ENCODE measurements at regions not wholly inside any gene's neighbourhood (a gene's known extent, or its start where the extent isn't known, plus 50 kb on each side); places are given as distances from the start of the nearest gene placed in this dataset.

- DNase-seq (ENCODE audit: low spot score) = no peak
- no peak overlapping the region for H2AFZ ChIP-seq (ENCODE audit: low read length)
- H3K36me3 ChIP-seq (replicated peaks in 1 of 2; ENCODE audit: control insufficient read depth in 2 of 2, insufficient read depth in 2 of 2, low read length in 2 of 2) = no peaks in the 10 kb centered on the region
- no peak overlapping the region for H3K9ac ChIP-seq (ENCODE audit: low read depth, low read length, poor library complexity)
- no peak overlapping the region for H3K27ac ChIP-seq (replicated peaks; ENCODE audit: low read length)
- no peak overlapping the region for H3K4ac ChIP-seq (ENCODE audit: low read length)
- H3K4me1 ChIP-seq (ENCODE audit: control insufficient read depth in 2 of 2, insufficient read depth in 1 of 2, low read depth in 1 of 2, low read length in 2 of 2) = peaks cover 0 to 1% of the 10 kb centered on the region in 2 donors
- no peak overlapping the region for H3K14ac ChIP-seq (ENCODE audit: low read length)
- H4K8ac ChIP-seq (ENCODE audit: low read depth, low read length) = no peak overlapping the region
- WGBS, 2 donors (ENCODE audit: extremely low coverage in 2 of 2, insufficient read length in 2 of 2, insufficient replicate concordance in 1 of 2) = no CpG with 5 or more reads among the region's 9 CpGs
- no peaks in the 10 kb centered on the region for H3K27me3 ChIP-seq (ENCODE audit: control insufficient read depth in 3 of 3, insufficient read depth in 3 of 3, low read depth in 1 of 3, low read length in 3 of 3)
- no peak overlapping the region for H2BK12ac ChIP-seq (ENCODE audit: low read length)
- no peak overlapping the region for H3K4me2 ChIP-seq (ENCODE audit: insufficient read depth, low read length, poor library complexity, severe bottlenecking)
- H2BK120ac ChIP-seq (ENCODE audit: low read depth, low read length) = no peak overlapping the region
- no peak overlapping the region for H3K4me3 ChIP-seq (ENCODE audit: low read length in 2 of 2)
- H2AK5ac ChIP-seq (ENCODE audit: low read depth, low read length) = no peak overlapping the region
- H3K23ac ChIP-seq (ENCODE audit: low read depth, low read length, poor library complexity) = no peak overlapping the region
- no peak overlapping the region for H3K18ac ChIP-seq (ENCODE audit: low read length)
- no peak overlapping the region for H4K91ac ChIP-seq (ENCODE audit: low read depth, low read length, poor library complexity)
- no peak overlapping the region for H2BK5ac ChIP-seq (ENCODE audit: low read length)
- H3K9me3 ChIP-seq (replicated peaks in 1 of 2; ENCODE audit: control insufficient read depth in 2 of 2, insufficient read depth in 1 of 2, low read depth in 1 of 2, low read length in 2 of 2) = no peaks in the 10 kb centered on the region
- H3K79me1 ChIP-seq (ENCODE audit: low read depth, low read length) = no peaks in the 10 kb centered on the region
- H2BK15ac ChIP-seq (ENCODE audit: low read length) = no peak overlapping the region
Measured at GRCh38 chr10:44195112-44196007, 189.5 kb downstream of the CXCL12 start.

- H3K27ac ChIP-seq (replicated peaks; ENCODE audit: low read length) = no peak overlapping the region
- no peaks in the 10 kb centered on the region for H3K79me1 ChIP-seq (ENCODE audit: low read depth, low read length)
Measured at GRCh38 chr10:44194435-44194834, 190.5 kb downstream of the CXCL12 start.

GRCh38 chr10:44193567-44194220 is 191.2 kb downstream of the CXCL12 start:
- DNase-seq (ENCODE audit: low spot score) = no peak
- Histone ChIP-seq H3K27ac (replicated peaks; ENCODE audit: low read length) (no peak overlapping the region), H4K8ac (ENCODE audit: low read depth, low read length) (no peak overlapping the region), H3K4me2 (ENCODE audit: insufficient read depth, low read length, poor library complexity, severe bottlenecking) (no peak overlapping the region), H3K14ac (ENCODE audit: low read length) (no peak overlapping the region), H3K23ac (ENCODE audit: low read depth, low read length, poor library complexity) (peak overlapping the region; percentile 31), H3K36me3 (replicated peaks in 1 of 2; ENCODE audit: control insufficient read depth in 2 of 2, insufficient read depth in 2 of 2, low read length in 2 of 2) (no peaks in the 10 kb centered on the region), H3K4ac (ENCODE audit: low read length) (no peak overlapping the region), H3K9me3 (replicated peaks in 1 of 2; ENCODE audit: control insufficient read depth in 2 of 2, insufficient read depth in 1 of 2, low read depth in 1 of 2, low read length in 2 of 2) (no peaks in the 10 kb centered on the region), H2AFZ (ENCODE audit: low read length) (no peak overlapping the region), H2BK12ac (ENCODE audit: low read length) (no peak overlapping the region), H3K79me1 (ENCODE audit: low read depth, low read length) (no peaks in the 10 kb centered on the region), H3K27me3 (ENCODE audit: control insufficient read depth in 3 of 3, insufficient read depth in 3 of 3, low read depth in 1 of 3, low read length in 3 of 3) (no peaks in the 10 kb centered on the region), H2BK5ac (ENCODE audit: low read length) (peak overlapping the region; percentile 4), H3K18ac (ENCODE audit: low read length) (peak overlapping the region; percentile 83), H2AK5ac (ENCODE audit: low read depth, low read length) (peak overlapping the region; percentile 21), H2BK120ac (ENCODE audit: low read depth, low read length) (no peak overlapping the region), H4K91ac (ENCODE audit: low read depth, low read length, poor library complexity) (no peak overlapping the region), H2BK15ac (ENCODE audit: low read length) (peak overlapping the region; percentile 44), H3K4me3 (ENCODE audit: low read length in 2 of 2) (no peak overlapping the region), H3K9ac (ENCODE audit: low read depth, low read length, poor library complexity) (no peak overlapping the region), H3K4me1 (ENCODE audit: control insufficient read depth in 2 of 2, insufficient read depth in 1 of 2, low read depth in 1 of 2, low read length in 2 of 2) (peaks cover 0 to 1% of the 10 kb centered on the region in 2 donors)
- no CpG with 5 or more reads among the region's 5 CpGs for WGBS, 2 donors (ENCODE audit: extremely low coverage in 2 of 2, insufficient read length in 2 of 2, insufficient replicate concordance in 1 of 2)

More at GRCh38 chr10:44194435-44194834, 190.5 kb downstream of the CXCL12 start:
- H2BK5ac ChIP-seq (ENCODE audit: low read length) = peak overlapping the region; percentile 4
- H3K4ac ChIP-seq (ENCODE audit: low read length) = no peak overlapping the region
- no peak overlapping the region for H3K4me2 ChIP-seq (ENCODE audit: insufficient read depth, low read length, poor library complexity, severe bottlenecking)
- H2BK12ac ChIP-seq (ENCODE audit: low read length) = no peak overlapping the region
- no peak overlapping the region for H4K91ac ChIP-seq (ENCODE audit: low read depth, low read length, poor library complexity)
- no peak overlapping the region for H3K18ac ChIP-seq (ENCODE audit: low read length)
- H3K23ac ChIP-seq (ENCODE audit: low read depth, low read length, poor library complexity) = no peak overlapping the region
- no peak for DNase-seq (ENCODE audit: low spot score)
- H3K4me3 ChIP-seq (ENCODE audit: low read length in 2 of 2) = no peak overlapping the region
- no peak overlapping the region for H2AK5ac ChIP-seq (ENCODE audit: low read depth, low read length)
- no peak overlapping the region for H4K8ac ChIP-seq (ENCODE audit: low read depth, low read length)
- no peak overlapping the region for H2BK15ac ChIP-seq (ENCODE audit: low read length)
- no CpG with 5 or more reads among the region's 2 CpGs for WGBS, 2 donors (ENCODE audit: extremely low coverage in 2 of 2, insufficient read length in 2 of 2, insufficient replicate concordance in 1 of 2)
- H3K36me3 ChIP-seq (replicated peaks in 1 of 2; ENCODE audit: control insufficient read depth in 2 of 2, insufficient read depth in 2 of 2, low read length in 2 of 2) = no peaks in the 10 kb centered on the region
- peaks cover 0 to 1% of the 10 kb centered on the region in 2 donors for H3K4me1 ChIP-seq (ENCODE audit: control insufficient read depth in 2 of 2, insufficient read depth in 1 of 2, low read depth in 1 of 2, low read length in 2 of 2)
- H2AFZ ChIP-seq (ENCODE audit: low read length) = no peak overlapping the region
- no peak overlapping the region for H3K14ac ChIP-seq (ENCODE audit: low read length)
- no peak overlapping the region for H3K9ac ChIP-seq (ENCODE audit: low read depth, low read length, poor library complexity)
- H3K27me3 ChIP-seq (ENCODE audit: control insufficient read depth in 3 of 3, insufficient read depth in 3 of 3, low read depth in 1 of 3, low read length in 3 of 3) = no peaks in the 10 kb centered on the region
- no peaks in the 10 kb centered on the region for H3K9me3 ChIP-seq (replicated peaks in 1 of 2; ENCODE audit: control insufficient read depth in 2 of 2, insufficient read depth in 1 of 2, low read depth in 1 of 2, low read length in 2 of 2)
- no peak overlapping the region for H2BK120ac ChIP-seq (ENCODE audit: low read depth, low read length)

- DNase-seq (ENCODE audit: low spot score) = no peak
- Histone ChIP-seq H3K4me1 (ENCODE audit: control insufficient read depth in 2 of 2, insufficient read depth in 1 of 2, low read depth in 1 of 2, low read length in 2 of 2) (peaks cover 0 to 1% of the 10 kb centered on the region in 2 donors), H3K9me3 (replicated peaks in 1 of 2; ENCODE audit: control insufficient read depth in 2 of 2, insufficient read depth in 1 of 2, low read depth in 1 of 2, low read length in 2 of 2) (no peaks in the 10 kb centered on the region), H3K23ac (ENCODE audit: low read depth, low read length, poor library complexity) (no peak overlapping the region), H3K27ac (replicated peaks; ENCODE audit: low read length) (no peak overlapping the region), H4K91ac (ENCODE audit: low read depth, low read length, poor library complexity) (no peak overlapping the region), H3K4me3 (ENCODE audit: low read length in 2 of 2) (no peak overlapping the region), H3K36me3 (replicated peaks in 1 of 2; ENCODE audit: control insufficient read depth in 2 of 2, insufficient read depth in 2 of 2, low read length in 2 of 2) (no peaks in the 10 kb centered on the region), H3K4ac (ENCODE audit: low read length) (no peak overlapping the region), H2BK120ac (ENCODE audit: low read depth, low read length) (no peak overlapping the region), H4K8ac (ENCODE audit: low read depth, low read length) (no peak overlapping the region), H2AK5ac (ENCODE audit: low read depth, low read length) (no peak overlapping the region), H3K14ac (ENCODE audit: low read length) (no peak overlapping the region), H3K18ac (ENCODE audit: low read length) (no peak overlapping the region), H2BK15ac (ENCODE audit: low read length) (no peak overlapping the region), H3K27me3 (ENCODE audit: control insufficient read depth in 3 of 3, insufficient read depth in 3 of 3, low read depth in 1 of 3, low read length in 3 of 3) (no peaks in the 10 kb centered on the region), H3K4me2 (ENCODE audit: insufficient read depth, low read length, poor library complexity, severe bottlenecking) (no peak overlapping the region), H3K79me1 (ENCODE audit: low read depth, low read length) (no peaks in the 10 kb centered on the region), H2AFZ (ENCODE audit: low read length) (no peak overlapping the region), H2BK12ac (ENCODE audit: low read length) (no peak overlapping the region), H2BK5ac (ENCODE audit: low read length) (no peak overlapping the region), H3K9ac (ENCODE audit: low read depth, low read length, poor library complexity) (no peak overlapping the region)
- no CpG with 5 or more reads among the region's 3 CpGs for WGBS, 2 donors (ENCODE audit: extremely low coverage in 2 of 2, insufficient read length in 2 of 2, insufficient replicate concordance in 1 of 2)
Measured at GRCh38 chr10:44193166-44193565, 191.7 kb downstream of the CXCL12 start.
